Ovary (tissue), 7 donors: ENCODE measurements at regions not wholly inside any gene's neighbourhood (a gene's known extent, or its start where the extent isn't known, plus 50 kb on each side); places are given as distances from the start of the nearest gene placed in this dataset.

Experiments
- DNase-seq, 5 donors: peaks; one replicate each; pipeline ENCODE4 v3.0.0-alpha.2; 2019 to 2020
- H3K27ac ChIP-seq, 2 donors: fragments of 200-600 bp; one replicate each; pipeline versions ENCODE4 v1.5.1 to v1.8.0; 2019 to 2022
- H3K27me3 ChIP-seq: fragments of 200-600 bp; one replicate; pipeline ENCODE4 v1.8.0; 2022
- H3K36me3 ChIP-seq: fragments of 200-600 bp; sonication (generic); one replicate; pipeline ENCODE4 v1.5.1; 2019
- H3K4me1 ChIP-seq: one replicate; pipeline ENCODE4 v1.8.1; 2013; ENCODE audit warnings: mild to moderate bottlenecking, moderate library complexity; ENCODE audit not compliant: insufficient read depth
- H3K4me3 ChIP-seq: fragments of 200-600 bp; sonication (generic); one replicate; pipeline ENCODE4 v1.5.1; 2017
- H3K9me3 ChIP-seq, 2 donors: fragments of 200-600 bp in 1 of 2; sonication (generic) in 1 of 2; one replicate each; pipeline versions ENCODE4 v1.5.1 to v1.8.1; 2013 to 2019; ENCODE audit warnings: mild to moderate bottlenecking in 1 of 2, moderate library complexity in 1 of 2
- CTCF ChIP-seq, 3 donors: fragments of 450-650 bp in 2 of 3; fragments of 200-600 bp in 1 of 3; IDR thresholded peaks; one replicate each; pipeline versions ENCODE4 v1.5.1 to v1.8.0; 2016 to 2022; ENCODE audit warnings: antibody characterized with exemption in 3 of 3, mild to moderate bottlenecking in 1 of 3
- EP300 ChIP-seq: sonication (generic); formaldehyde crosslinking; IDR thresholded peaks from one replicate; pipeline ENCODE4 v1.6.1; 2017; ENCODE audit warnings: antibody characterized with exemption
- POLR2A ChIP-seq: fragments of 450-650 bp; IDR thresholded peaks from one replicate; pipeline ENCODE4 v1.6.1; 2017; ENCODE audit warnings: antibody characterized with exemption, mild to moderate bottlenecking, moderate library complexity
- WGBS, 3 donors: extraction: QIAGEN DNeasy Blood & Tissue Kit in 1 of 3; methylation state at CpG; one replicate each; pipeline versions ENCODE4 v1.1.5 to v1.1.7; 2013 to 2017; 5-methylcytosine and 5-hydroxymethylcytosine counted together
- intact Hi-C, 4 donors: fragments of 100-400 bp; cut with DNase I; formaldehyde crosslinking; loops; one replicate each; pipeline versions ENCODE4 v1.11.0 to v1.15.1; 2022 to 2023
- donor health status: DM: no; HTN: no; CAD: no; lungs with moderate emphysema.
- donor health status: DM: no; HTN: no; CAD: no.
- donor health status: Bipolar disorder and iron deficiency.
- donor health status: DM: no; HTN: no; CAD: no.
- donor health status: DM: yes; HTN: yes; CAD: no.

GRCh38 chr5:124583469-124584350, 162.7 kb downstream of the ZNF608 start:
- H3K27me3 ChIP-seq = no peaks in the 10 kb centered on the region
- no peak for TF ChIP-seq CTCF (IDR thresholded peaks at IDR 0.05)
- TF ChIP-seq EP300 = no peak
- TF ChIP-seq POLR2A = no peak
- H3K9me3 ChIP-seq = peaks cover 0 to 7% of the 10 kb centered on the region in 2 donors
- no peak for DNase-seq
- WGBS, 3 donors = 90 to 94% (median 91%) methylated on average over 7 of the region's 7 CpGs
- no peaks in the 10 kb centered on the region for H3K36me3 ChIP-seq
- no peak overlapping the region for H3K27ac ChIP-seq
- no peaks in the 10 kb centered on the region for H3K4me1 ChIP-seq
- H3K4me3 ChIP-seq = no peak overlapping the region
- intact Hi-C loops = no loop called here

GRCh38 chr5:124582561-124582840, 163.9 kb downstream of the ZNF608 start:
- TF ChIP-seq POLR2A (no peak), CTCF (IDR thresholded peaks at IDR 0.05) (no peak), EP300 (no peak)
- Histone ChIP-seq H3K4me3 (no peak overlapping the region), H3K36me3 (no peaks in the 10 kb centered on the region), H3K9me3 (peaks cover 0 to 7% of the 10 kb centered on the region in 2 donors), H3K4me1 (no peaks in the 10 kb centered on the region), H3K27me3 (no peaks in the 10 kb centered on the region), H3K27ac (no peak overlapping the region)
- WGBS, 3 donors = 92 to 98% (median 97%) methylated on average over 1 of the region's 1 CpG
- intact Hi-C loops = no loop called here
- no peak for DNase-seq

GRCh38 chr5:124581738-124582560, 164.5 kb downstream of the ZNF608 start:
- Histone ChIP-seq H3K9me3 (peaks cover 0 to 7% of the 10 kb centered on the region in 2 donors), H3K27ac (no peak overlapping the region), H3K27me3 (no peaks in the 10 kb centered on the region), H3K4me1 (no peaks in the 10 kb centered on the region), H3K36me3 (no peaks in the 10 kb centered on the region), H3K4me3 (no peak overlapping the region)
- intact Hi-C loops = no loop called here
- no peak for DNase-seq
- 82 to 88% (median 83%) methylated on average over 10 of the region's 10 CpGs for WGBS, 3 donors
- TF ChIP-seq POLR2A (no peak), CTCF (IDR thresholded peaks at IDR 0.05) (no peak), EP300 (no peak)

GRCh38 chr5:124580925-124581737, 165.3 kb downstream of the ZNF608 start:
- TF ChIP-seq POLR2A (no peak), CTCF (IDR thresholded peaks at IDR 0.05) (no peak), EP300 (no peak)
- no peak overlapping the region for H3K4me3 ChIP-seq
- H3K27me3 ChIP-seq = no peaks in the 10 kb centered on the region
- no peaks in the 10 kb centered on the region for H3K36me3 ChIP-seq
- H3K9me3 ChIP-seq = peaks cover 0 to 7% of the 10 kb centered on the region in 2 donors
- H3K27ac ChIP-seq = no peak overlapping the region
- 45 to 56% (median 49%) methylated on average over 9 of the region's 9 CpGs for WGBS, 3 donors
- intact Hi-C loops = no loop called here
- no peak for DNase-seq
- no peaks in the 10 kb centered on the region for H3K4me1 ChIP-seq
